Gastroesophageal sphincter (tissue), 4 donors: ENCODE measurements at regions not wholly inside any gene's neighbourhood (a gene's known extent, or its start where the extent isn't known, plus 50 kb on each side); places are given as distances from the start of the nearest gene placed in this dataset.

Experiments used
- ATAC-seq: fragments of 150-250 bp; one replicate; pipeline ENCODE4 v1.9.1; 2016; ENCODE audit warnings: mild to moderate bottlenecking, moderate library complexity
- H3K27ac ChIP-seq, 4 donors: fragments of 200-600 bp; sonication (generic) in 3 of 4; 1 replicate in 3 of 4; 2 replicates in 1 of 4; pipeline ENCODE4 v1.5.1; 2016 to 2019
- H3K27me3 ChIP-seq: fragments of 200-600 bp; sonication (generic); one replicate; pipeline ENCODE4 v1.5.1; 2019
- H3K36me3 ChIP-seq, 2 donors: fragments of 200-600 bp; sonication (generic); one replicate each; pipeline ENCODE4 v1.5.1; 2019; ENCODE audit warnings: control low read depth in 1 of 2
- H3K4me1 ChIP-seq, 3 donors: fragments of 200-600 bp; sonication (generic); 1 replicate in 2 of 3; 2 replicates in 1 of 3; pipeline ENCODE4 v1.5.1; 2016 to 2019; ENCODE audit warnings: control low read depth in 2 of 3
- H3K4me3 ChIP-seq, 2 donors: fragments of 200-600 bp; sonication (generic); one replicate each; pipeline ENCODE4 v1.5.1; 2019; ENCODE audit warnings: mild to moderate bottlenecking in 1 of 2, moderate library complexity in 1 of 2
- H3K9me3 ChIP-seq, 3 donors: fragments of 200-600 bp; sonication (generic); one replicate each; pipeline ENCODE4 v1.5.1; 2017 to 2019; ENCODE audit warnings: control low read depth in 2 of 3
- EP300 ChIP-seq: sonication (generic); formaldehyde crosslinking; IDR thresholded peaks from one replicate; pipeline ENCODE4 v1.6.1; 2017; ENCODE audit warnings: antibody characterized with exemption, mild to moderate bottlenecking
- POLR2A ChIP-seq, 2 donors: fragments of 450-650 bp; IDR thresholded peaks; one replicate each; pipeline ENCODE4 v1.6.1; 2017; ENCODE audit warnings: antibody characterized with exemption in 2 of 2, mild to moderate bottlenecking in 2 of 2, moderate library complexity in 1 of 2
- POLR2AphosphoS5 ChIP-seq: sonication (generic); formaldehyde crosslinking; IDR thresholded peaks from one replicate; pipeline ENCODE4 v1.6.1; 2017; ENCODE audit warnings: antibody characterized with exemption
- WGBS, 2 donors: methylation state at CpG; one replicate each; pipeline ENCODE4 v1.1.5; 2018; ENCODE audit warnings: low coverage in 1 of 2; 5-methylcytosine and 5-hydroxymethylcytosine counted together
- TF ChIP-seq, protein P1 (sequence below), 4 experiments: fragments of 200-600 bp in 2 of 4; fragments of 450-650 bp in 2 of 4; sonication (generic) in 1 of 4; IDR thresholded peaks; one replicate each; pipeline ENCODE4 v1.5.1; 2017 to 2019; ENCODE audit warnings: antibody characterized with exemption in 4 of 4, mild to moderate bottlenecking in 2 of 4, moderate library complexity in 2 of 4

DNA sequence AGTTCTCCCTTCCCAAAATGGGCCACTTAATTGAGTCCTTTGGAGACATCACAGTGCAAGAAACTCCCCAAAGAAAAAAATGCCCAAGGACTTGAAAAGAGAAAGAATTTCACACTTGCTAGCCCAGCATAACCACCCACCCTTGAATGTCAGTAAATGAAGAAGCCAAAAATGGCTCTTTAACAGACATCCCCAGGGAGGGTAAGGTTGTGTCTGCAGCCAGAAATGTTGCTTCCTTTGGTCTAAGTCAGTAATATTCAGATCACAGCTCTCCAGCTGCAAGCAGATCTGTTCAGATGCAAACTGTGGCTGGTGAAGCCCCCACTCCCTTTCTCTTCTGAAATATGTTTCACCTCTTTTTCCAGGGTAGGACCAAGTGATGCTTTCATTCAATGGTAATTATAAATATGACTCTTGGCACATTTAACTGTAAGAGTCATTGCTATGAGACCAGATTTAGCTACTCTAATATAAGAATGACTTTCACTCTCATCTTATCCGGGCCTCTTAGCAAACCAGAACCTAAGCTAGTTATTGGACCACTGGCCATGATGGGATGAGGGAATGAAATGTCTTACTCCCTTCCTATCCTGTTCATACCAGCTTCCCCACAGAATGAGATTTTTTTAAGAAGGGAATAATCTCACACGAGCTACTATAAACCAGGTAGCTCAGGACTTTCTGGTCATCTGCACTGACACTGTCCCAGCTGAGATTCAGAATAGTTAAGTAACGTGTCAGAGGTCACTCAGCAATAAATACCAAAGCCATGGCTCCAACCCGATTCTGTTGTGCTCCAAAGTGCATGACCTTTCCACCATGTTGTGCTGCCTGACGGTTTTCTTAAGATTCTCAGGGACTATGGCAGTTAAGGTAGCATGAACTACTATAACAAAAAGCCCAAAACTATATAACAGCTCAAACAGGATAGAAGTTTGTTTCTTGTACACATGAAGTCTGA, 234.1 kb downstream of the FOXO1 start:
- no peak overlapping the region for H3K4me3 ChIP-seq
- no peak overlapping the region for H3K27ac ChIP-seq
- TF ChIP-seq POLR2A (IDR thresholded peaks at IDR 0.05) (no peak), POLR2AphosphoS5 (no peak), EP300 (no peak)
- TF ChIP-seq, protein P1, sequence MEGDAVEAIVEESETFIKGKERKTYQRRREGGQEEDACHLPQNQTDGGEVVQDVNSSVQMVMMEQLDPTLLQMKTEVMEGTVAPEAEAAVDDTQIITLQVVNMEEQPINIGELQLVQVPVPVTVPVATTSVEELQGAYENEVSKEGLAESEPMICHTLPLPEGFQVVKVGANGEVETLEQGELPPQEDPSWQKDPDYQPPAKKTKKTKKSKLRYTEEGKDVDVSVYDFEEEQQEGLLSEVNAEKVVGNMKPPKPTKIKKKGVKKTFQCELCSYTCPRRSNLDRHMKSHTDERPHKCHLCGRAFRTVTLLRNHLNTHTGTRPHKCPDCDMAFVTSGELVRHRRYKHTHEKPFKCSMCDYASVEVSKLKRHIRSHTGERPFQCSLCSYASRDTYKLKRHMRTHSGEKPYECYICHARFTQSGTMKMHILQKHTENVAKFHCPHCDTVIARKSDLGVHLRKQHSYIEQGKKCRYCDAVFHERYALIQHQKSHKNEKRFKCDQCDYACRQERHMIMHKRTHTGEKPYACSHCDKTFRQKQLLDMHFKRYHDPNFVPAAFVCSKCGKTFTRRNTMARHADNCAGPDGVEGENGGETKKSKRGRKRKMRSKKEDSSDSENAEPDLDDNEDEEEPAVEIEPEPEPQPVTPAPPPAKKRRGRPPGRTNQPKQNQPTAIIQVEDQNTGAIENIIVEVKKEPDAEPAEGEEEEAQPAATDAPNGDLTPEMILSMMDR (IDR thresholded peaks at IDR 0.05): no peak
- 78 to 83% methylated on average over 4 to 5 of the region's 5 CpGs for WGBS, 2 donors
- no peak for ATAC-seq
- H3K9me3 ChIP-seq: no peaks in the 10 kb centered on the region
- peaks cover 0 to 6% (median 0%) of the 10 kb centered on the region in 3 donors for H3K4me1 ChIP-seq
- H3K27me3 ChIP-seq: no peaks in the 10 kb centered on the region
- H3K36me3 ChIP-seq: no peaks in the 10 kb centered on the region

DNA sequence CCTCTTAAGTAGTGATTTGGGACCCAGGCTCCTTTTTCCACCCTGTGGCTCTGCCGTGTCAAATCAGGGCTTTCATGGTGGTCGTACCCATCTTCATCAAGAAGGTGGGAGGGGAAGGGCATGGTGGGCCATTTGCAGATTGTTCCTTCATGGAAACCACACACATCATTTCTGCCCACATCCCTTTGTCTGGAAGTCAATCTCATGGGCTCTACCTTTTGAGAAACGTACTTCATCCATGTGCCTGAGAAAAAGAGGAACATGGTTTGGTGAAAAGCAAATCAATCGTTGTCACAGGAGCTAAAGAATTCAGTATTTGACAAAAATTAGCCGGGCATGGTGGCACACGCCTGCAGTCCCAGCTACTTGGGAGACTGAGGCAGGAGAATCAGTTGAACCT, 233.4 kb downstream of the FOXO1 start:
- TF ChIP-seq, protein P1 (IDR thresholded peaks at IDR 0.05): no peak
- TF ChIP-seq POLR2A (IDR thresholded peaks at IDR 0.05) (no peak), EP300 (no peak)
- no peaks in the 10 kb centered on the region for H3K9me3 ChIP-seq
- ATAC-seq: no peak
- H3K27me3 ChIP-seq: no peaks in the 10 kb centered on the region
- no peak overlapping the region for H3K4me3 ChIP-seq
- H3K36me3 ChIP-seq: no peaks in the 10 kb centered on the region
- H3K4me1 ChIP-seq: peaks cover 0 to 9% (median 0%) of the 10 kb centered on the region in 3 donors
- WGBS, 2 donors: 54 to 78% methylated on average over 4 to 6 of the region's 6 CpGs
- H3K27ac ChIP-seq: no peak overlapping the region

DNA sequence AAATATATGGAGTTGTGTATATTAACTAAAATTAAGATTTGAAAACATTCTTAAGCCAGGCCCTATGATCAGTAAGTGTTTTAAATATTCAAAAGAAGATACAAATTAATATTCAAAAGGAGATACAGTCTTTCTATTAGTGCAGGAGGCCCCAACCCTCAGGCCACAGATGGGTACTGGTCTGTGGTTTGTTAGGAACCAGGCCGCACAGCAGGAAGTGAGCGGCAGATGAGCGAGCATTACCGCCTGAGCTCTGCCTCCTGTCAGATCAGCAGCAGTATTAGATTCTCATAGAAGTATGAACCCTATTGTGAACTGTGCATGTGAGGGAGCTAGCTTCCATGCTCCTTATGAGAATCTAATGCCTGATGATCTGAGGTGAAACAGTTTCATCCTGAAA, 232.9 kb downstream of the FOXO1 start:
- no peak for TF ChIP-seq EP300
- TF ChIP-seq, protein P1 (IDR thresholded peaks at IDR 0.05): no peak
- no peak for TF ChIP-seq POLR2A (IDR thresholded peaks at IDR 0.05)
- no peak for TF ChIP-seq POLR2AphosphoS5
- 82 to 90% methylated on average over 2 to 4 of the region's 4 CpGs for WGBS, 2 donors
- H3K9me3 ChIP-seq: no peaks in the 10 kb centered on the region
- no peaks in the 10 kb centered on the region for H3K36me3 ChIP-seq
- no peak for ATAC-seq
- H3K4me3 ChIP-seq: no peak overlapping the region
- no peak overlapping the region for H3K27ac ChIP-seq
- H3K27me3 ChIP-seq: no peaks in the 10 kb centered on the region
- peaks cover 0 to 14% (median 0%) of the 10 kb centered on the region in 3 donors for H3K4me1 ChIP-seq

DNA sequence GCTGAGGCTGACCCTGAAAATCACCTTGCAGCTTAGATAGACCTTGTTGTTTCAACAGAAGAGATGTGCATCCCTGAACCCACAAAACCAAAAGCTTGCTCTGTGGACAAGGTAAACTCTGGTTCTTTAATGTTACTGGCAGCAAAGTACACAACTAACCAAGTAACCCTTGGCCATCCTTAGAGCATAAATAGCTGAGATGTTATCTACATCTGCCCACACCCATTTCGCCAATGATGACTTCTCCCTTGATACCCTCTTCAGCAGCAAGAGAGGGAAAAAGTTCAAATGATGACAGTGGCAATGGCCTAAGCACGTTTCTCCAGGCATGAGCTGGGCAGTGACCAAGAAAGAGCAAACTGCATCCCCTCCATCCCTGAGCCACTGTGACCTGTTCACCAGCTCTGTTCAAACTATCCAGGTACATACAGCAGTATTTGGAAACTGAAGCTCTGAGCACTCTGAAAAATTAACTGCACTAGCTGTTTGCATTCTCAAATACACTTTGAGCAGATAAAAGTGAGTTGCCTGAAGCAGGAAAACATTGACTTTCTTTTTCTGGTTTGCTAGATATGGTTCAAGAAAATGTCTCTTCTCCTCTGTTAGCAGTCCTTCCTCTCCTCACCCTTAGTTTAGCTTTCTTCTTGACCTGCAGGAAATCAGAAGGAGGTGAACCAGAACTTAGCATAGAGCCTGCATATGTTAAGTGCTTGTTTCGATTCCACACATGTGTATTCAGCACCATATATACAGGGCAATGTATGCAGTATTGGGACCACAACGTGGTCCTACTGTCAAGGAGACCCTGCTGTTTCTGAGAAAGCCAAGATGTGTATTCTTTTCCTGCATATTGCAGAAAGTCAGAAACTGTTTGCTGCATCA, 231.7 kb downstream of the FOXO1 start:
- no peak overlapping the region for H3K4me3 ChIP-seq
- H3K4me1 ChIP-seq: peaks cover 0 to 26% (median 7%) of the 10 kb centered on the region in 3 donors
- TF ChIP-seq POLR2AphosphoS5 (no peak), EP300 (no peak), POLR2A (IDR thresholded peaks at IDR 0.05) (no peak)
- TF ChIP-seq, protein P1 (IDR thresholded peaks at IDR 0.05): no peak
- H3K27me3 ChIP-seq: no peaks in the 10 kb centered on the region
- no peak overlapping the region for H3K27ac ChIP-seq
- H3K36me3 ChIP-seq: no peaks in the 10 kb centered on the region
- no peak for ATAC-seq
- H3K9me3 ChIP-seq: no peaks in the 10 kb centered on the region
- 87 to 88% methylated on average over 2 to 4 of the region's 4 CpGs for WGBS, 2 donors
